ENCODE measurements at regions not wholly inside any gene's neighbourhood (a gene's known extent, or its start where the extent isn't known, plus 50 kb on each side); places are given as distances from the start of the nearest gene placed in this dataset.

GRCh38 chr2:192809173-192809572 lies 614.4 kb upstream of the TMEFF2 start:
- no peak overlapping the region for H3K27ac ChIP-seq
- TF ChIP-seq CTCF (IDR thresholded peaks at IDR 0.05): no peak
- no peak for TF ChIP-seq ZFX (IDR thresholded peaks at IDR 0.05; ENCODE audit: borderline replicate concordance)

GRCh38 chr2:192783643-192784042 lies 588.9 kb upstream of the TMEFF2 start:
- no peak for TF ChIP-seq CTCF (IDR thresholded peaks at IDR 0.05)
- no peak for TF ChIP-seq ZFX (IDR thresholded peaks at IDR 0.05; ENCODE audit: borderline replicate concordance)
- H3K27ac ChIP-seq: no peak overlapping the region

GRCh38 chr2:192775459-192776262 lies 580.9 kb upstream of the TMEFF2 start:
- no peak for TF ChIP-seq ZFX (IDR thresholded peaks at IDR 0.05; ENCODE audit: borderline replicate concordance)
- TF ChIP-seq CTCF (IDR thresholded peaks at IDR 0.05): no peak

GRCh38 chr2:192775011-192775410 lies 580.3 kb upstream of the TMEFF2 start:
- TF ChIP-seq CTCF (IDR thresholded peaks at IDR 0.05) (no peak), ZFX (IDR thresholded peaks at IDR 0.05; ENCODE audit: borderline replicate concordance) (no peak)
- H3K27ac ChIP-seq: no peak overlapping the region

More at GRCh38 chr2:192775459-192776262, 580.9 kb upstream of the TMEFF2 start:
- H3K27ac ChIP-seq: no peak overlapping the region

GRCh38 chr2:192773044-192773443 lies 578.3 kb upstream of the TMEFF2 start:
- TF ChIP-seq CTCF (IDR thresholded peaks at IDR 0.05) (no peak), ZFX (IDR thresholded peaks at IDR 0.05; ENCODE audit: borderline replicate concordance) (no peak)
- H3K27ac ChIP-seq: no peak overlapping the region

GRCh38 chr2:192749611-192750200 lies 555.0 kb upstream of the TMEFF2 start:
- TF ChIP-seq CTCF (IDR thresholded peaks at IDR 0.05) (peak; percentile 72), ZFX (IDR thresholded peaks at IDR 0.05; ENCODE audit: borderline replicate concordance) (no peak)
- no peak overlapping the region for H3K27ac ChIP-seq

GRCh38 chr2:192741889-192742288 lies 547.2 kb upstream of the TMEFF2 start:
- no peak overlapping the region for H3K27ac ChIP-seq
- TF ChIP-seq CTCF (IDR thresholded peaks at IDR 0.05) (peak; percentile 37), ZFX (IDR thresholded peaks at IDR 0.05; ENCODE audit: borderline replicate concordance) (no peak)

Data from 22Rv1 (cell line).